Activated CD4-positive, alpha-beta T cell treated with anti-CD3 and anti-CD28 coated beads, Interleukin-2, amount 50 U/mL, for 1 hour (primary cell): ENCODE measurements at regions not wholly inside any gene's neighbourhood (a gene's known extent, or its start where the extent isn't known, plus 50 kb on each side); places are given as distances from the start of the nearest gene placed in this dataset.

Experiments
- DNase-seq: peaks from one replicate; pipeline ENCODE4 v3.0.0-alpha.2; 2020

DNA sequence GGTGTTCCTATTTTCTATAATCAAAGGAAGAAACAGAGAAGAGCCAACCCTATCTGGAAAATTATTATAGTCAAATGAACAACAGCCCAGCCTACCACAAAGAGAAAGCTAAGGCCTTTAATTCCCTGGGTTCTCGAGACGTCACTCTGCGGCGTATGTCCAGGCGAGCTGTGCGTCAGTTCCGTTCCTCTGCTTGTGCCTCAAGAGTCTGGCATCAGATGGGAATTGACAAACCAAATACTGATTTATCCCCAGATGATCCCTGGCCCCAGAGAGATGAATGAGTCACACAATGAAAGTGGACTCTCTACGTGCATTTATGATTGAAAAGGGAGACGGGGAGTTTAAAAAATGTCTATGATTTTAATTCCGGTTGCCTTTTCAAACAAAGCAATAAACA lies 151.6 kb upstream of the PDE10A start:
- no peak for DNase-seq

DNA sequence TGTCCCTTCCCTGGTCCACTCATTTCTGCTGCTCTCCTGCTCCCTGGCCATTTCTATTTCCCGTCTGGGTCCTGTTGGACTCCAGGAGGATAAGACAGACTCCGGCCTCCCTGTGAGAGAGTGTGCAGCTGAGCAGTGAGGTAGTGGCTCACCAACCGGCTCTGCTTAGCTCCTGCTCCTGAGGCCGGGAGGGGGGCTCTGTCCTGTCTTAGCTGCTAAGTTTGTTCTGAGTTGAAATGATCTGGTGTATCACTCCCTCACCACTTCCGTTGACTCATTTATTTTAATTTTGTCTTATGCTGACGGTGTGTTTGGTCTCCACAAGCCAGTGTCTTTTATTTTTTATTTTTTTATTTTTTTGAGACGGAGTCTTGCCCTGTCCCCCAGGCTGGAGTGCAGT lies 148.5 kb upstream of the PDE10A start:
- DNase-seq: no peak

DNA sequence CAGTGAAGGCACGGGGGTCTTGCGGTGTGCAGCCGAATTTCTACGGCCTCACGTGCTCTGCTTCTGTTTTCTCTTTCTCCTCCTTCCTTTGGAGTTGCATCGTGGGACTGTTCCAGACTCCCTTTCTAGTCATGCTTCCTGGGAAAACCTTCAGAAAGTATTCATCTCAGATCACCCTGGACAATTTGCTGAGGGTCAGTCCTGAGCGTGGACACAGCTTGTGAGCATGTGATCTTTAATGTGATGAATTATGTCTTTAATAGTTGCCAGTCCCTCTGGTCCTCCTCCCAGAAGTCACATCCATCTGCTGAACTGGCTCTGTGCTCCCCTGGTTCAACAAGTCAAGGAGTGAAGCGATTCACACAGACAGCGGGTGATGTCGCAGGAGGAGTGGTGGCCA lies 145.0 kb upstream of the PDE10A start:
- no peak for DNase-seq

DNA sequence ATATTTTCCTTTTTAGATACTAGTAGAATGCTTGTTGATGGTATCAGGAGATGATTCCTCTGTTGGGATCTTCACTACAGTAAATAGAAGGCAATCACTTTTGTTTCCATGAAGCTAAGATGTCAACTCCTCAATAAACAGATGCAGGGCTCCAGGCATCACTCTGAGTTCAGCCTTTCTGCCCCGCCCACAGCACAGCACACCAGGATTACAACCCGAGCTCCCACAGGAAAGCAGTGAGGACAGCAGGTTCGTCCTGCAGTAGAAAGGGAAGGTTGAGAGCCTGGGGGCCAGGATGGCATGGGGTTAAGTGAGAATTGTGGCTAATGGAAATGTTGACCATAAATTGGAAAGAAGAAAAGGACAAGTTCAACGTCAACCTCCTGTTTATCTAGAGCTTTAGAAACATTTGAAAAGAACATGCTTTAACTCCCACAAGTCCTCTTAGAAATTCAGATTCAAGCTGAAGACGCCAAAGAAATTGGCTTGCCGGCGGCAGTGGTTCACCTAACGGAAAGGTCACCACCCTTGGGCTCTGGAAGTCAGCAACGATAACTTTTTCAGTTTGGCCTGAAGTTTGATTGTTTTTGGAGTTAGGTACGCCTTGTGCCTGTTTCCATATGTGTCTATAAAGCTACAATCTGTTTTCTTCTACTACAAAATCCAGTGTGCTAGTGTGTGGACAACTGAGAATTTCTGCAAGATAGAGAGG lies 144.4 kb upstream of the PDE10A start:
- DNase-seq: no peak

DNA sequence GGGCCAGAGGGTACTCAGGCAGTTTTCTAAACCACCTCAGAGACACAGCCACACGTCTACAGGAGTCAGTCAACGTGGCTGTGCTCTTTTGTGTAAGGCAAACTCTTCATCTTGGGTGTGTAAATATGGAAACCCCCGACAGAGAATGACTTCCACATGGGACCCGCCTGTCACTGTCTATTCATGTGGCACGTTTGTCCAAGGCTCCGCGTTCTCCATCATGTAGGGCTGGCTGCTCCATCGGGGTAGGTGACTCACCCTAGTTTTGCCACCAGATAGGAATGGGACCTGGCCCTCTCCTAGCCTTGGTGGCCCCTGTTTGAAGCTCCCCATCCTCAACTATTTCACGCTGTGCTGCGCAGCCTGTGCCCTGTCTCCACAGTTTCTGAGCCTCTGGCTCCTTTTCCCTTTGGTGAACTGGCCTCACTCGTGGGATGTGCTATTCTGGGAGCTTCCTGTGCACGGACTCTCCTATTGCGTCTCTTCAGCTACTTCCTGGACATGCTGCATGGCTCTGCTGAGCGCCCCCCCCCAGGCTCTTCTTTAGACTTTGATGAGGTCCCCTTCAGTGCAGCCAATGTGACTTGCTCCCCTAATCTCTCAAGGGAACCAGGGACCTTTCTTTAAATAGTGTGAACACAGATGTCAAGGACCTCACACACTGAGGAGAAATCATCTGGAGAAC lies 143.2 kb upstream of the PDE10A start:
- DNase-seq: no peak

DNA sequence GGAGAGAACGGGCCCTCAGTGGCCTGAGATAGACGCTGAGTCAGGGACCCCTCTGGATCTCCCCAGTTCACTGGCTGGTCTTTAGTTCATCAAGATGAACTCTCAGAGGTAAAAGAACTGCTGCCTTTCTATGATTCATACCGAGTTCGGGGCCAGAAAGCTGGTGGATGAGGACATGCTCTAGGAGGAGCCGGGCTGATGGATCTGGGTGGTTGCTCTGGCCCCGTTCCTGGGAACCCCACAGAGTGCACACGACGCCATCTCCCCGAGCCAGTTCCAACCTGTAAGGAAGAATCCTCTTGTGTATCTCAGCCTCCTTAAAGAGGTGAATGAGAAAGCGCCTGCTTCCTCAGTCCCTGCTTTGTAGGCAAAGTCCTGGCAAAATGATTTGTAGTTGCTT lies 142.6 kb upstream of the PDE10A start:
- no peak for DNase-seq

DNA sequence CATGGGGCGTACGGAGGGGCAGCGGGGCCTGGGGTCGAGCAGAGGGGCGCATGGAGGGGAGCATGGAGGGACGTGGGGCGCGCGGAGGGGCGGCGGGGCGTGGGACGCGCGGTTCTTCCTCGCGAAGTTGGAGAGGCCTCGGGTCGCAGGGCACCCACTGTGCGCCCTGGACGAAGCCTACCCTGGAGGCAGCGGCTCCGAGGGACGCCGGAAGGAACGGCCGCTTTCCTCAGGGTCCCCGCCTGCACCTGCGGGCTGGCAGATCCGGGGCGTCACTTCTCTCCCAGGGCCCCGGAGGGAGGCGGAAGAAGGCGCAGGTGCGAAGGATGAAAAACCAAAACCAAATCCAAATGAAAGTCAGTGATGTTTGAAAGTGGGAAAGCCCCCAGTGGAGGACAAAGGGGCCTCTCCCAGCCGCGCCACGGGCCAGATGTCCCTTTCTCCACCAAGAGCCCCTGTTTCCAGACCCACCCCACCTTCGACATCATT lies 142.1 kb upstream of the PDE10A start:
- DNase-seq: no peak

DNA sequence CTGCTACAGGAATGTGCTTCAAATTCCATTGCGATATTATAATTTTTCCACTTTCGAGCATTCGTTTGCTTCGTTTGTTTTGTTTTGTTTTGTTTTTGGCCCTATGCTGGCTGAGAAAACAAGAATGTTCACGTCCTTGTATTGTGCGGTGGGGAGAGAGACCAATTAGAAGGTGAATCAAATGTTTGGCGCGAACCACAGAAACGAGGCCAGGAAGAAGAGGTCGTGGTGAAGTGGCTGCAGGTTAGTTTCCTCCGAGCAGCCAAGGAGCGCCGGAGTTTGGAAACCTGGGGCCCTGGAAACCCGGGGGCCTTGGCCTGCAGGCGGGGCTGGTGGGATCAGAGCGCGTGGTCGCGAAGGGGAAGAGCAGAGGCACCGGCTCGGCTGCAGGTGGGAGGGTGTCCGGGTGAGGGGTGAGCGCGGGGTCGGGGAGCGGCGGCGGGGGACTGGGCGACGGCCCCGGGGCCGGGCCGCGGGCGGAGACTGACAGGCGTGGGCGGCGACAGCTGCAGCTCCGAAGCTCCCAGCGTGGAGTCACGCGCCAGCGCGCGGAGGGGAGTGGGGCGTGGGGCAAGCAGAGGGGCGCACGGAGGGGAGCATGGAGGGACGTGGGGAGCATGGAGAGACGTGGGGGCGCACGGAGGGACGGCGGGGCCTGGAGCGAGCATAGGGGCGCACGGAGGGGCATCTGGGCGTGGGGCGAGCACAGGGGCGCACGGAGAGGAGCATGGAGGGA lies 141.5 kb upstream of the PDE10A start:
- DNase-seq: no peak

DNA sequence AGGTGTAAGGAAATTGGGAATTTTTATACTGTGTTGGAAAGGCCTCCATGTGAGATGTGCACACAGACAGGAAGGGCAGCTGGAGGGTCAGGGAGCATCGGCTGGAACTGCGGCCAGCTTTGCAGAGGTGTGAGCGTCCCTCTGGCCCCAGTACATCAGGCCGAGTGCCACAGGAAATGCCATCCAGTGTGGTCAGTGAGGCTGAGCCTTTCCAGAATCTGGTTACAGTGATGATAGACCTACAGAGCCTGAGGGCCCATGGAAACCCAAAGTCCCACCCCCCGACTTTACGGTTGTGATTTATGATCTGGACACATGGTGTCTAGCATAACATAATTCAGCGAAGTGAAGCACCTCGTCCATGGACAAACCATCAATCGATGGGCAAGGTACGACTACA lies 137.3 kb upstream of the PDE10A start:
- no peak for DNase-seq

DNA sequence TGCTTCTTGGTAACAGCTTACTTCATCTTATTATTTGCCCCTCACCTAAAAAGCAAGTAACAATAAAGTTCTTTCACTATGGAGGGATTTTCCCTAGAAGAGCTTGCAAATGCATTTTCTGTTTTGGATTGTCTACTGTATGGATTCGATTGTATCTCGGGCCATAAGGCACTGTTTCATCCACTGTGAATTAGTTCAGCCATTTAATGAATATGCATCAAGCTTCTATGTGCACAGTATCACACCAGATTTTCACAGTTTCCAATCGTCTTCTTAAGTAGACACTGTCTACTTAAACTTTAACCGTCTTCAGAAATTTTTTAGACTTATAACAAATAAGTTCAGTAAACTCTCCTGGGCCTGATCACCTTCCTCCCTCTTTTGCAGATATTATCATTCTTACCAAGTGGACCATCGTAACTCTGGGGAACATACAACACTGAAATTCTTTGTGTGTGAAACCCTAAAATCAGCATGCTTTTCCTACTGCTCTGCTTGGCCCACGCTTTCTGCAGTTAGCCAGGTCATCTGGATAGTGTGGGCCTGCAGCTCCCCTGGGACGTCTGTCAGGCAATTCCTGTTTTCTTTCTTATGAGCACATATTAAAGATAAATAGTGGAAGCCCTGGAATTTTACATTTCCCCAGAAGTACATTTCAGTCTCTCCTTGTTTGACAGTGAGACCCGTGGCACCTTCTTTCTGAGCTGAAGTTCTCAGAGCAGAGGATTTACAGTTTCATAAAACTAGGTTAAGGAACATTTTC lies 136.5 kb upstream of the PDE10A start:
- DNase-seq: no peak

DNA sequence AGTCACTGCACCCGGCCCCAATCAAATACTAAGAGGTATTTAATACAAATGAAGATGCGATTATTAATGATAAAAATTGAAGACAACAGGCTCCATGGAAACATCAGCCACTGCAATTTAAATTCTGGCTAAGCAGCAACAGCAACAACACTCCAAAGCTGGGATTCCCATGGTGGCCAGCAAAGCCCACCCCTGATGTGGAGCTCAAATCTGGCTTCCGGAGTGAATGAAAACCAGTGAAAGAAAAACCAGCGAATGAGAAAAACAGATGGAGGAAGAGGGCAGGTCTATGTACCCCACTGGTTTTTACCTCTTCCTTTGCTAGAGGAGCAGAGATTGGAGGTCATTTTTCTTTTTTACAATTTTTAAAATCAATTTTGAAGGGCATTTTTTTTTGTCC lies 135.9 kb upstream of the PDE10A start:
- no peak for DNase-seq

DNA sequence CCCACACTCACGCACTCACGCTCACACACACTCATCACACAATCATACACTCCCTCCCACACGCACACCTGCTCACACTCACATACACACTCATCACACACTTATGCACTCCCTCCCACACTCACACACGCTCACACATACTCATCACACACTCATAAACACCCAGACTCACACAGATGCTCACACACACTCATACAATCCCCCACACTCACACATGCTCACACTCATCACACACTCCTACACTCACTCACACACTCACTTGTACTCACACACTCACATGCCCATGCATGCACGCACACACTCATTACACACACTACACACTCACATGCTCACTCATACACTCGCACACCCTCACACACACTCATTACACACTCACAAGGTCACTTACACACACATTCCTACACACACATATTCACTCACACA lies 131.1 kb upstream of the PDE10A start:
- no peak for DNase-seq

DNA sequence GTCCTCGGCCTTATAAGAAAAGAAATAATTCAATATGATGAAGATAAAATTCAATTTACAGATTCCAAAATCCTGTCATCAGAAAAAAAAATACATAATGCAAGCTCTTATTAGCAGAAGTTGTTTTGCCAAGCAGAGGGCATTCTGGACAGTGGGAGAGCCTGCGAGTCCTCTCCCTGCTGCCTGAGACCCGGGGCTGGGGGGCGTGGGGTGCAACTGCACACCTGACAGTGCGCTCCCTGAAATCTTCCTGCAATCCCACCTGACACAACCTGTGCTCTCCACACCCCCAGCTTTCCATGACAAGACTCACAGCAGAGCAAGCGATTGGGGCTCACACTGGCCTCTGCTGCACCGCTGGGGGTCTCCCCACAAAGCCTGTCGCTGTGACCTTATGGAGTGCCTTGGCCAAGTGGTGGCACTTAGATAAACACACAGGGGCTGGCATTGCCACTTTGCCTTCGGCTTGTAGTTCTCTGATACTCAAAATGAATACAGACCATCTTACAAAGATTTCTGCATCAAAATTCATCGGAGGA lies 130.3 kb upstream of the PDE10A start:
- DNase-seq: no peak

DNA sequence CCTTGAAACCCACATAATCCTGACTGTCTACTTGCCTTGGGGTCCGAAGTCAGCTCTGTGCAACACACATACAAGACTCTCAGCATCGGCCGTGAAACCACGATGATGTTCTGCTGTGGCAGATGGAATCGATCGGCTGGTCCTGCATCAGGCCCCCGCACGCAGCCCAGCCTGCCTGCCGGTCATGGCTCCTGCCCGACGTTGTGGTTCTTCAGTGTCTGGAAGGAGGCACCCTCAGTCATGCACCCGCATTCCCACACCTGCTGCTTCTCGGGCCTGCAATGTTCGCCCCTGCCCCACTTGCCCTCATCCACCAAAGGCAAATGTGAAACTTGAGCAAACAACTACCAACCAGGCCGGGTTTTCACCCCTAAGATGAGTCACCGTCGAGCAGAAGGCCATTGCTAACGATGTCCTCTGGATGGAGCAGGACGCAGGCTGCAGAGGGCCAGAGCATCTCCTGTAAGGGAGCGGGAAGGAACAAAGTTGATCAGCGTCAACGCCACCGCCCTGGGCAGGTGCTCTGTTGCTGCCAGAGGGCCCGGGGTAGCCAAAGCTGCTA lies 128.9 kb upstream of the PDE10A start:
- DNase-seq: no peak

DNA sequence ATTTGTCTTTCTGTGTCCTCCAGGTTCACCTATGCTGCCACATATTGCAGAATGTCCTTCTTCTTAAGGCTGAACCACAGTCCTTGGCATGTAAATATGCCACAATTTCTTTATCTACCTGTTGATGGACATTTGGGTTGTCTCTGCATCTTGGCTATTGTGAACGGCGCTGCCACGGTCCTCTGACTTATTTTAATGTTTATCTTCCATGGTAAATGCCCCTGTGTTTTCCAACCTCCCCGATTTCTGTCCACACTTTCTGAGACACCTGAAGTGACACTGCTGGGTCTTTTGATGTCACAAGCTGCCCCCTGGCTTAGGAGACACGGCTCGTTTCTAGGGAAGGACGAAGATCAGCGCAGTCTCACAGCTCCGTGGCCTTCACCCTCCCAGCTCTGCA lies 128.3 kb upstream of the PDE10A start:
- no peak for DNase-seq

DNA sequence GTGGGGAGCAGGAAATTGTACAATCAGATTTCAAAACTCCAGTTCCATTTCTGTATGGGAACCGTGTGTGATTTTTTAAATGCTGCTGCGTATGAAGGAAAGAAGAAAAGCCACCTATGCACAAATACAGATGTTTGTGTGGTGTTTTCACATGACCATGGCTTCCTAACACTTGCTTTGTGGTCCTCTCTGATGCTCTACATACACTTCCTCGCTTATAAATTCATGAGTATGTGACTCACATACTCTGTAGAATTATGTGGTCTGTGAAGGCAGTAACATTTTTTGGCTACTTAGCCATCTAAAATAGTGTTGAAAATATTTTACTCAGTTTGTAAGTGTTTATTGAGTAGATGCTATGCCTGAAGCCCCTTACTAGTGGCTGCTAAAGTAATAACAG lies 119.8 kb upstream of the PDE10A start:
- DNase-seq: no peak

DNA sequence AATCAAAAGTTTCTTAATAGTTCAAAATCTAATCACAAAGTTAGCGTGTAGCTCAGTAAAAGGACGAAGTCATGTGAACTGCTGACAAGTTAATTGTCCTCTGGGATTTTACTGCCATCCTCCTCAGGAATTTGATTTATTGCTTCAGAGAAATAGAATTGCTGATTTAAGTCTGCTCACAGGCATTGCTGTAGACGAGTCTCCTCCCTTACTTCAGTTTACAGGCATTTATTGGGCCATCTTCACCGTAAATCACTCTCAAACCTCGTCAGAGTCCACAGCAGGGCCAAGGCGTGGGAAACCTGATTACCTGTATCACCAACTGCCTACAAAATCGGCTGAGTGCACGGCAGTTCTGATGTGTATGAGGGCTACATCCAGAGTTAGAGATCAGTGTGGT lies 119.1 kb upstream of the PDE10A start:
- no peak for DNase-seq

DNA sequence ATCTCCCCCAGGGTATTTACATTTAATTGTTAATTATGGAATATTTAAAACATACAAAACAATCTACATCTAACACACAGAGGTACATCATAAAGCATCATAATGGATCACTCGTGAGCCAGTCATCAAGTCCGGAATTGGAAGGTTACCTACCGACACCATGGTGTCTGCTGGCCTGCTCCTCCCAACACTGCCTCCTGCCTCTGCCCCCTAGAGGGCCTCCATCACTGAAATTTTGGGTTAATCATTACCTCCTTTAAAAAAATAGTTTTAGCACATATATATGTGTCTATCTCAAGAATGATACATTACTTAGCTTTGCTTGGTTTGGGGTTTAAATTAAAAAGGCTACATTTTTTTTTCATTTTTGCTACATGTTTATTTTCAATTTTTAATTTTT lies 114.6 kb upstream of the PDE10A start:
- no peak for DNase-seq

DNA sequence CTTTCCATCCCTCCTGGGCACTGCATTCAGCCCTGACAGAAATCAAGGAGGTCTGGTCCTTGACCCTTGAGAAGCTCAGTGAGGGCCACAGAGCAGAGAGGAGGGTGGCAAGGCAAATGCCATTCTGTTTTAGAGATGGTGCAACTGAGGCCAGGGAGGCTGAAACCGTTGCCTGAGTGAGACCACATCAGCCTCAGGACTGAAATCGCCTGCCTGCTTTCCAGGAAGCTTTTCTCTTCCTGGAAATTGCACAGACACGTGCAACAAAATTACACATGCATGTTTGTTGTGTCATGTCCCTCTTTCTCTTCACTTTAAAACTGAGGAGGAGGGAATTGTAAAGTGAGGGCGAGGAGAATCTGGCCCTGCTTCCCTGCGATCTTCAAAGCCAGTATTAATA lies 113.7 kb upstream of the PDE10A start:
- no peak for DNase-seq

DNA sequence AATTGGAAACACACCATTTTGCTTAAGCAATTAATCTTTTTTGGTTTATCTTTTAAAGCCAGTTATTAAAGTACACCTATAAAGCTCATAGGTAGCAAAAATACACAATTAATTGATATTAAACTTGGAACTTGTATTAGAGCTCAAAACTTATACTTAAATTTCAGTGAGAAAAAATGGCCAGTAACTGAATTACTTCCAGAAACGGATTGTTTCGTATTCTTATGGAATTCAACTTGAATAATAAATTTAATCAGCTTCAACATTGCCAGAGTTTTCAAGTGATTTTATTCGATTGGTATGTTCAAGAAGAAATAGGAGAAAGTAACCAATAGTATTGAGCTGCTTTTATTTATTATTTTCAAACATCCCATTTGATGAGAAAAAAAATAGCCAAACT lies 112.7 kb upstream of the PDE10A start:
- DNase-seq: no peak

DNA sequence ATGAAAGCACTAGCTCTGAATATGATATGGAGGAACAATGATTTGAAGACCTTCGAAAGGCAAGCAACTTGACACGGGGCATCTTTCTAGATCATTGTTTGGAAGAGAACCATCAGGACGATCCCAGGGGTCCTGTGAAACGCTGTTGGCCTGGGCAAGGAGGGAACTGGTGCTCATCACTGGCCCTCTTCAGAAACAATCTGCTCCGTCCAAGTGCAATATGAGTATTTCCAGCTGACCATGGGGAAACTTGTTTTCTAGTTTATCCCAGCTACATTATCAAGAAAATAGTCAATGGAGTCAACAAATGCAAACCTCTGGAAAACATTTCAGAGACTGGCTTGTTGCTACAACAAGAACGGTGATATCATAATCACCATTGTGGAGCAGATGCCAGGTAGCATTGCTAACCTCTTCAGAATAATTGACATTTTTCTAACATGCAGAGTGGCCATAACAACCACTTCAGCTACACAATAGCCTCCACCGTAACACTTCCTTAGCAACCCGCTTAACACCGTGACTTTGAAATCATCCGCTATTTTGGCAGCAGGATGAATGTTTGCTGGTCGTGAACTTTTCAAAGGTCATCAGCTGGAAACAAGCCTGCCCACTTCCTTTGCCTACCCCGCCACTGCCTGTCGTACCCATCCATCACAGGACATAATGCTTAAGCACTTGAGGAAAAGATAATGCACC lies 112.0 kb upstream of the PDE10A start:
- no peak for DNase-seq
